Pancreas (tissue), 10 donors: ENCODE measurements at regions not wholly inside any gene's neighbourhood (a gene's known extent, or its start where the extent isn't known, plus 50 kb on each side); places are given as distances from the start of the nearest gene placed in this dataset.

Source experiments
- ATAC-seq, 4 donors: fragments of 200-7000 bp; cut with Tn5 transposase; one replicate each; pipeline versions ENCODE4 v1.8.0 to v1.9.1; 2020; ENCODE audit warnings: mild to moderate bottlenecking in 4 of 4, moderate library complexity in 4 of 4
- DNase-seq, 6 donors: peaks; one replicate each; pipeline ENCODE4 v3.0.0-alpha.2; 2020
- FAIRE-seq: peaks from 2 replicates; lab custom pipeline; 2012; peaks lifted over from hg19 to GRCh38; lab: Jason Lieb, UNC
- H3K27ac ChIP-seq, 4 donors: fragments of 200-600 bp; sonication (generic); 1 replicate in 3 of 4; 2 replicates in 1 of 4; pipeline versions ENCODE4 v1.5.0 to v1.8.0; 2020
- H3K27me3 ChIP-seq, 4 donors: fragments of 200-600 bp; one replicate each; pipeline ENCODE4 v1.8.0; 2021
- H3K36me3 ChIP-seq, 3 donors: fragments of 200-600 bp; sonication (generic) in 1 of 3; one replicate each; pipeline versions ENCODE4 v1.5.0 to v1.8.0; 2020 to 2021
- H3K4me1 ChIP-seq, 3 donors: fragments of 200-600 bp; one replicate each; pipeline ENCODE4 v1.8.0; 2021
- H3K4me3 ChIP-seq, 4 donors: fragments of 200-600 bp; sonication (generic) in 2 of 4; one replicate each; pipeline versions ENCODE4 v1.5.0 to v1.8.0; 2020 to 2021
- H3K9me3 ChIP-seq, 4 donors: fragments of 200-600 bp; one replicate each; pipeline ENCODE4 v1.8.0; 2021
- CTCF ChIP-seq, 4 donors: fragments of 200-600 bp; sonication (generic) in 3 of 4; IDR thresholded peaks; one replicate each; pipeline versions ENCODE4 v1.5.0 to v1.8.0; 2021; ENCODE audit warnings: antibody characterized with exemption in 4 of 4
- WGBS, 2 donors: extraction: QIAGEN DNeasy Blood & Tissue Kit; methylation state at CpG; one replicate each; pipeline ENCODE4 v1.1.7; 2013; 5-methylcytosine and 5-hydroxymethylcytosine counted together
- intact Hi-C, 3 donors: fragments of 100-400 bp; cut with DNase I; formaldehyde crosslinking; loops; one replicate each; pipeline versions ENCODE4 v1.11.1 to v1.14.2; 2022
- donor health status: healthy with polysubstance abuse.
- donor health status: DM: no; HTN: no; CAD: no; lungs with moderate emphysema.
- donor health status: DM: no; HTN: no; CAD: no.
- donor health status: control.
- donor health status: control.
- donor health status: Bipolar disorder and iron deficiency.
- donor health status: DM: yes; HTN: yes; CAD: no.
- donor health status: DM: no; HTN: no; CAD: no.
- donor health status: DM: no; HTN: no; CAD: no.
- donor health status: DM: yes; HTN: yes; CAD: no.

DNA sequence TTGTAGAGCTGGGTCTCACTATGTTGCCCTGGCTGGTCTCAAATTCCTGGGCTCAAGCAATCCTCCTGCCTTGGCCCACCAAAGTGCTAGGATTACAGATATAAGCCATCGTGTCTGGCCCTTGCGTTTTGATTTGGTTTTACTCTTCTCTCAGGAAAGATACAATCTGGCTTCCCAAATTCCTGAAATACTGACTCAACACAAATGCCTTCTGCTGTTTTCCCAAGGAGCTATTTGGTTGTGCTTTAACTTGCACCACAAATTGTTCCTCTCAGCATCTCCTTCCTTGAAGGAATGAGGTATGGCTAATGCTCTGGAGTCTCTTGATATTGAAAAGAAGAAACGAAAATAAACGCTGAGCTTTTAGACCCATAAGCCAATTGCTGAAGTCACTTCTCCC is 110.0 kb upstream of the PAX6 start:
- ATAC-seq, result no peak
- Histone ChIP-seq H3K27me3 (no peaks in the 10 kb centered on the region), H3K4me3 (no peak overlapping the region), H3K9me3 (no peaks in the 10 kb centered on the region), H3K4me1 (no peaks in the 10 kb centered on the region), H3K36me3 (no peaks in the 10 kb centered on the region), H3K27ac (no peak overlapping the region)
- no peak for FAIRE-seq
- 36 to 52% methylated on average over 4 of the region's 4 CpGs for WGBS, 2 donors
- DNase-seq, result no peak
- TF ChIP-seq CTCF (IDR thresholded peaks at IDR 0.05), result no peak
- intact Hi-C loops, result no loop called here

DNA sequence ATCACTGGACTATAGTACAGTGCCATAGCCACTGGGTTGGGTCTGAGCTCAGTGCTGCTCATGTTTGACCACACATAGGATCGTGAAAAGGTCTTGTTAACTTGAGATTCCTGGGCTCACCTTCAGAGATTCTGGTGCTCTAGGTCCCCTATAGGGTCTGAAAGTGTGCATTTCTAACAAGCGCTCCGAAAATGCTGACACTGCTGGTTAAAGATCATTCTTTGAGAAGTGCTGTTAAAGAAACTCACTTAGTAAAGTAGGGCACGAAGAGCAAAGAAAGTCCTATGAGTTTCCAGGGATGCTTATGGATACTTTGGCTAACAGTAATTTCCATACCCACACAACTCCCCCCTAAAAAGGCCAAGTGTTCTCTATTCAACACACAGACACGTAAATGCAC is 108.1 kb upstream of the PAX6 start:
- Histone ChIP-seq H3K4me1 (no peaks in the 10 kb centered on the region), H3K27ac (no peak overlapping the region), H3K36me3 (no peaks in the 10 kb centered on the region), H3K9me3 (no peaks in the 10 kb centered on the region), H3K4me3 (no peak overlapping the region), H3K27me3 (no peaks in the 10 kb centered on the region)
- FAIRE-seq (no peak), ATAC-seq (no peak), DNase-seq (no peak)
- intact Hi-C loops, result no loop called here
- 62 to 76% methylated on average over 5 of the region's 5 CpGs for WGBS, 2 donors
- TF ChIP-seq CTCF (IDR thresholded peaks at IDR 0.05), result no peak

DNA sequence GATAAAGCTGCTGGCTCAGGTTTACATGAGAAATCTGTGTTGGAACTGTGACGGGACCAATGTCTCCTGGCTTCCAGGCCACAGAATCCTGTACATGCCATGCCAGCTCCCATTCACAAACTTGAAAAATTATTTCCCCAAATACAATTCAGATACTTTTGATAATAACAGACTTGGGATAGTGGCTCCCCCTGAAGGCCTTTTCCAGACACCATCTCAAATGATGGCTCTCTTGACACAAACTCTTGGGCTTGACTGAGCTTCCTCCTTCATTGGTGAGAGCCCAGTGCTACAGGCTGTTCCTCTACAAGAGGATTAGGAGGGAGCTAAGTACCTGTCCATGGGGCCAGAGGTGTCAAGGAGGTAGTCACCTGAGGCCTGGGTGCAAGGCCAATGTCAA is 104.7 kb upstream of the PAX6 start:
- DNase-seq, result no peak
- FAIRE-seq, result no peak
- Histone ChIP-seq H3K27ac (no peak overlapping the region), H3K4me3 (no peak overlapping the region), H3K9me3 (no peaks in the 10 kb centered on the region), H3K4me1 (no peaks in the 10 kb centered on the region), H3K36me3 (no peaks in the 10 kb centered on the region), H3K27me3 (no peaks in the 10 kb centered on the region)
- 82 to 87% methylated on average over 1 of the region's 1 CpG for WGBS, 2 donors
- no peak for ATAC-seq
- intact Hi-C loops, result no loop called here
- TF ChIP-seq CTCF (IDR thresholded peaks at IDR 0.05), result no peak

DNA sequence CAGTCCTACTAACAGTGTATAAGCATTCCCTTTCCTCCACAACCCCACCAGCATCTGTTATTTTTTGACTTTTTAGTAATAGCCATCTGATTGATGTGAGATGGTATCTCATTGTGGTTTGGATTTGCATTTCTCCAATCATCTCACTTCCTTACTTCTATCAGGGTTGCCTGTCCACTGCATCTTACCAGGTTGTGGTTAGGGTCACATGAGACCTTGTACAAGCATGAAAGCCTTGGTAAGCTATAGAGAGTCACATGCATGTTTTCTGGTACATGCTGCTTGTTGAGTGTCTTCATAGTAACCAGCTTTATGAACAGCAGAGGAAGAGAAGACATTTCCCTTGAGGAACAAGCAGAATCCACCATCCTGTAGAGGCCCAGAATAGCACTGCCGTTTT is 102.9 kb upstream of the PAX6 start:
- Histone ChIP-seq H3K36me3 (no peaks in the 10 kb centered on the region), H3K27ac (no peak overlapping the region), H3K4me3 (no peak overlapping the region), H3K4me1 (no peaks in the 10 kb centered on the region), H3K27me3 (no peaks in the 10 kb centered on the region), H3K9me3 (no peaks in the 10 kb centered on the region)
- no peak for TF ChIP-seq CTCF (IDR thresholded peaks at IDR 0.05)
- intact Hi-C loops, result no loop called here
- WGBS, 2 donors, result 61 to 76% methylated on average over 1 of the region's 1 CpG
- no peak for DNase-seq
- ATAC-seq, result no peak
- FAIRE-seq, result no peak

DNA sequence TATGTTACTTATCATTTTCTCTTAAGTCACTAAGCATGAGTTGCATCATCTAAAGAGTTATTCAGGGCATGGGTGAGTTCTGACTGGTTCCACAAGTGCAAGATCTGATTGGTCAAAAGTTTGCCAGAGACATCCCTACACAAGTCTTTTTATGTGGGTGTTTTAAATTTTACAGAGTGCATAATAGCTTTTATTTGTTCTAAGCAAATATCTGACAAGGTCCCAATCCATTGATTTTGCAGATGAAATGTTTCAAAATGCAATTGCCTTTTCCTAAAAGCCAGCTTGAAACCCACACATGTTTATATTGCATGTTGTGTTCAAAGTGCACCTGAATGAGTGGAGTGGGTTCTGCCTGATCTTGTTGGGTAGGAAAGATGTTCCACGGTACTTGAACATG is 101.7 kb upstream of the PAX6 start:
- intact Hi-C loops, result no loop called here
- ATAC-seq (no peak), DNase-seq (no peak), FAIRE-seq (no peak)
- TF ChIP-seq CTCF (IDR thresholded peaks at IDR 0.05), result no peak
- no peaks in the 10 kb centered on the region for H3K27me3 ChIP-seq
- no peaks in the 10 kb centered on the region for H3K9me3 ChIP-seq
- H3K4me3 ChIP-seq, result no peak overlapping the region
- no peaks in the 10 kb centered on the region for H3K36me3 ChIP-seq
- no peak overlapping the region for H3K27ac ChIP-seq
- WGBS, 2 donors, result 46 to 61% methylated on average over 1 of the region's 1 CpG
- no peaks in the 10 kb centered on the region for H3K4me1 ChIP-seq
